ENCODE measurements at regions not wholly inside any gene's neighbourhood (a gene's known extent, or its start where the extent isn't known, plus 50 kb on each side); places are given as distances from the start of the nearest gene placed in this dataset.

- no peaks in the 10 kb centered on the region for H3K27me3 ChIP-seq (ENCODE audit: insufficient read depth in 3 of 3, low read length in 2 of 3)
- no peaks in the 10 kb centered on the region for H3K36me3 ChIP-seq (ENCODE audit: insufficient read depth in 1 of 2, low read depth in 1 of 2)
- no peak overlapping the region for H3K4me3 ChIP-seq
- WGBS, 3 donors, result 97 to 99% (median 97%) methylated on average over 3 of the region's 3 CpGs
- no peak for ATAC-seq
- peaks cover 3% of the 10 kb centered on the region for H3K4me1 ChIP-seq
- H3K27ac ChIP-seq, result no peak overlapping the region
- no peak for TF ChIP-seq CTCF (IDR thresholded peaks at IDR 0.05)
- H3K9me3 ChIP-seq, result no peaks in the 10 kb centered on the region
- no peak for DNase-seq
- intact Hi-C loops (cut with DNase I), result no loop called here
Measured at GRCh38 chr5:135091286-135091685, 57.3 kb upstream of the PITX1 start.

- H3K4me3 ChIP-seq, result no peak overlapping the region
Measured at GRCh38 chr5:135089912-135090311, 55.9 kb upstream of the PITX1 start.

GRCh38 chr5:135088911-135089310, 54.9 kb upstream of the PITX1 start:
- Histone ChIP-seq H3K4me1 (no peaks in the 10 kb centered on the region), H3K4me3 (no peak overlapping the region), H3K27ac (no peak overlapping the region), H3K9me3 (no peaks in the 10 kb centered on the region), H3K27me3 (ENCODE audit: insufficient read depth in 3 of 3, low read length in 2 of 3) (no peaks in the 10 kb centered on the region), H3K36me3 (ENCODE audit: insufficient read depth in 1 of 2, low read depth in 1 of 2) (no peaks in the 10 kb centered on the region)
- intact Hi-C loops (cut with DNase I), result no loop called here
- WGBS, 3 donors, result 8 to 14% (median 12%) methylated on average over 2 of the region's 2 CpGs
- no peak for ATAC-seq
- no peak for DNase-seq
- TF ChIP-seq CTCF (IDR thresholded peaks at IDR 0.05), result no peak

More at GRCh38 chr5:135089912-135090311, 55.9 kb upstream of the PITX1 start:
- no peaks in the 10 kb centered on the region for H3K36me3 ChIP-seq (ENCODE audit: insufficient read depth in 1 of 2, low read depth in 1 of 2)
- no peaks in the 10 kb centered on the region for H3K9me3 ChIP-seq
- DNase-seq, result no peak
- no peaks in the 10 kb centered on the region for H3K27me3 ChIP-seq (ENCODE audit: insufficient read depth in 3 of 3, low read length in 2 of 3)
- H3K4me1 ChIP-seq, result peaks cover 3% of the 10 kb centered on the region
- ATAC-seq, result no peak
- TF ChIP-seq CTCF (IDR thresholded peaks at IDR 0.05), result no peak
- H3K27ac ChIP-seq, result no peak overlapping the region
- 76 to 87% (median 83%) methylated on average over 3 of the region's 3 CpGs for WGBS, 3 donors
- intact Hi-C loops (cut with DNase I), result no loop called here

- TF ChIP-seq CTCF (IDR thresholded peaks at IDR 0.05), result no peak
- intact Hi-C loops (cut with DNase I), result no loop called here
- no peak for ATAC-seq
Measured at GRCh38 chr5:135087950-135088349, 53.9 kb upstream of the PITX1 start.

GRCh38 chr5:135085936-135086725, 52.1 kb upstream of the PITX1 start:
- no peaks in the 10 kb centered on the region for H3K27me3 ChIP-seq (ENCODE audit: insufficient read depth in 3 of 3, low read length in 2 of 3)
- H3K36me3 ChIP-seq (ENCODE audit: insufficient read depth in 1 of 2, low read depth in 1 of 2), result no peaks in the 10 kb centered on the region
- no peak overlapping the region for H3K4me3 ChIP-seq
- 90 to 94% (median 93%) methylated on average over 16 to 17 of the region's 17 CpGs for WGBS, 3 donors
- intact Hi-C loops (cut with DNase I), result no loop called here
- H3K9me3 ChIP-seq, result peaks cover 3% of the 10 kb centered on the region
- H3K4me1 ChIP-seq, result no peaks in the 10 kb centered on the region
- no peak for TF ChIP-seq CTCF (IDR thresholded peaks at IDR 0.05)
- ATAC-seq (no peak), DNase-seq (no peak)
- no peak overlapping the region for H3K27ac ChIP-seq

More at GRCh38 chr5:135087950-135088349, 53.9 kb upstream of the PITX1 start:
- H3K27ac ChIP-seq, result no peak overlapping the region
- H3K27me3 ChIP-seq (ENCODE audit: insufficient read depth in 3 of 3, low read length in 2 of 3), result no peaks in the 10 kb centered on the region
- no peaks in the 10 kb centered on the region for H3K9me3 ChIP-seq
- 82 to 94% (median 91%) methylated on average over 1 of the region's 1 CpG for WGBS, 3 donors
- no peaks in the 10 kb centered on the region for H3K36me3 ChIP-seq (ENCODE audit: insufficient read depth in 1 of 2, low read depth in 1 of 2)
- H3K4me1 ChIP-seq, result no peaks in the 10 kb centered on the region
- no peak for DNase-seq
- H3K4me3 ChIP-seq, result no peak overlapping the region

All from psoas muscle (tissue), 7 donors.